ENCODE measurements at regions not wholly inside any gene's neighbourhood (a gene's known extent, or its start where the extent isn't known, plus 50 kb on each side); places are given as distances from the start of the nearest gene placed in this dataset.

- H3K4me3 Mint-ChIP-seq = no peak overlapping the region
- no peak overlapping the region for H3K27ac Mint-ChIP-seq
- H3K36me3 Mint-ChIP-seq = no peaks in the 10 kb centered on the region
- no peak for DNase-seq
- peaks cover 0 to 8% (median 5%) of the 10 kb centered on the region in 3 donors for H3K27me3 Mint-ChIP-seq (ENCODE audit: low read depth in 3 of 3)
- H3K4me1 Mint-ChIP-seq = peaks cover 0 to 10% of the 10 kb centered on the region in 2 donors
- peaks cover 0 to 1% (median 0%) of the 10 kb centered on the region in 6 donors for H3K9me3 Mint-ChIP-seq
Measured at GRCh38 chr13:30849611-30850010, 56.5 kb upstream of the MEDAG start.

DNA sequence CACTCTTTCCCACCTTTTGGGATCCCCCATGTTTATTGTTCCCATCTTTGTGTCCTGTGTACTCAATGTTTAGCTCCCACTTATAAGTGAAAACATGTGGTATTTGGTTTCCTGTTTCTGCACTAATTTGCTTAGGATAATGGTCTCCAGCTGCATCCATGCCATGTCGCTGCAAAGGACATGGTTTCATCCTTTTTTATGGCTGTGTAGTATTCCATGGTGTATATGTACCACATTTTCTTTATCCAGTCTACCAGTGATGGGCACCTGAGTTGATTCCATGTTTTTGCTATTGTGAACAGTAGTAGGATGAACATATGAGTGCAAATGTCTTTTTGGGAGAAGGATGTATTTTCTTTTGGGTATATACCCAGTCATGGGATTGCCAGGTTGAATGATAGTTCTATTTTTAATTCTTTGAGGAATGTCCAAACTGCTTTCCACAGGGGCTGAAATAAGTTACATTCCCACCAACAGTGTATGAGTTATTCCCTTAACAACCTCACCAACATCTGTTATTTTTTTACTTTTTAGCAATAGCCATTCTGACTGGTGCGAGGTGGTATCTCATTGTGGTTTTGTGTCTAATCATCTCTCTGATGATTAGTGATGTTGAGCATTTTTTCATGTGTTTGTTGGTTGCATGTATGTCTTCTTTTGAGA lies 55.7 kb upstream of the MEDAG start:
- Mint-ChIP-seq H3K9me3 (peaks cover 0 to 1% (median 0%) of the 10 kb centered on the region in 6 donors), H3K36me3 (no peaks in the 10 kb centered on the region), H3K4me1 (peaks cover 0 to 10% of the 10 kb centered on the region in 2 donors), H3K4me3 (no peak overlapping the region), H3K27ac (no peak overlapping the region), H3K27me3 (ENCODE audit: low read depth in 3 of 3) (peaks cover 0 to 6% (median 5%) of the 10 kb centered on the region in 3 donors)
- DNase-seq = no peak

- peaks cover 0 to 5% (median 3%) of the 10 kb centered on the region in 3 donors for H3K27me3 Mint-ChIP-seq (ENCODE audit: low read depth in 3 of 3)
- H3K9me3 Mint-ChIP-seq = peaks cover 0 to 1% (median 0%) of the 10 kb centered on the region in 6 donors
- no peak for DNase-seq
- H3K4me1 Mint-ChIP-seq = peaks cover 0 to 10% of the 10 kb centered on the region in 2 donors
- H3K27ac Mint-ChIP-seq = no peak overlapping the region
- no peak overlapping the region for H3K4me3 Mint-ChIP-seq
- H3K36me3 Mint-ChIP-seq = no peaks in the 10 kb centered on the region
Measured at GRCh38 chr13:30850867-30851211, 55.2 kb upstream of the MEDAG start.

- H3K36me3 Mint-ChIP-seq = no peaks in the 10 kb centered on the region
- peaks cover 0 to 5% (median 3%) of the 10 kb centered on the region in 3 donors for H3K27me3 Mint-ChIP-seq (ENCODE audit: low read depth in 3 of 3)
- no peak overlapping the region for H3K4me3 Mint-ChIP-seq
- H3K9me3 Mint-ChIP-seq = peaks cover 0 to 1% (median 0%) of the 10 kb centered on the region in 6 donors
- H3K4me1 Mint-ChIP-seq = peaks cover 0 to 10% of the 10 kb centered on the region in 2 donors
- DNase-seq = no peak
- no peak overlapping the region for H3K27ac Mint-ChIP-seq
Measured at GRCh38 chr13:30851697-30852096, 54.4 kb upstream of the MEDAG start.

DNA sequence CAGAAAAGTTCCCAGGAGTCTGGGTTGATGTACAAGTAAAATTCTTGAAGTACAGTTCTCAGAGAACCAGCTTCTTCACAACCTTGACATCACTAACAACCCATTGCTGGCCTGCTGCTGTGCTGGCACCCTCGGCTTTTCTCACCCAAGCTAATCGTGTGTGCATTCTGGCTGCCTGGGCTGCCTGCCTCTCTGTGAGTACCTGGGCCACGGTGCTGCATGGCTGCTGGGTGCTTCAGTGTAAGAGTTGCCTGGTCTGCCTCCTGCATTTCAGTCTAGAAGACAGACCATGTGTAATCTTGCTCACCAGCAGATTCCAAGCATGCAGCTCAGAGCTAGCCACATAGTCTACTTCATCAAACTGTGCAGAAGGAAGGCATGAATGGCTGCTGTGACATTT lies 50.5 kb upstream of the MEDAG start:
- Mint-ChIP-seq H3K4me3 (no peak overlapping the region), H3K27me3 (ENCODE audit: low read depth in 3 of 3) (peaks cover 0 to 1% (median under 1%) of the 10 kb centered on the region in 3 donors), H3K27ac (no peak overlapping the region), H3K9me3 (no peaks in the 10 kb centered on the region), H3K4me1 (no peaks in the 10 kb centered on the region), H3K36me3 (peaks cover 0 to 3% (median 0%) of the 10 kb centered on the region in 3 donors)
- no peak for DNase-seq

GRCh38 chr13:30856005-30856790 lies 49.9 kb upstream of the MEDAG start:
- H3K4me3 Mint-ChIP-seq = no peak overlapping the region
- DNase-seq = no peak
- peaks cover 0 to 1% (median 0%) of the 10 kb centered on the region in 3 donors for H3K27me3 Mint-ChIP-seq (ENCODE audit: low read depth in 3 of 3)
- H3K36me3 Mint-ChIP-seq = peaks cover 0 to 3% (median 0%) of the 10 kb centered on the region in 3 donors
- H3K27ac Mint-ChIP-seq = peak overlapping the region in 1 of 6 donors; percentile 20
- H3K9me3 Mint-ChIP-seq = no peaks in the 10 kb centered on the region
- no peaks in the 10 kb centered on the region for H3K4me1 Mint-ChIP-seq
